Endodermal cell (in vitro differentiated cells): ENCODE measurements at regions not wholly inside any gene's neighbourhood (a gene's known extent, or its start where the extent isn't known, plus 50 kb on each side); places are given as distances from the start of the nearest gene placed in this dataset.

ENCODE experiments used
- DNase-seq: peaks from one replicate; pipeline ENCODE4 v3.0.0-alpha.2; 2017
- H3K27ac ChIP-seq: 2 replicates; pipeline ENCODE4 v1.5.1; 2013; ENCODE audit warnings: mild to moderate bottlenecking, low read depth, low read length, moderate library complexity
- H3K27me3 ChIP-seq: 2 replicates; pipeline ENCODE4 v1.6.1; 2013; ENCODE audit warnings: mild to moderate bottlenecking, low read length, moderate library complexity; ENCODE audit not compliant: insufficient read depth, control insufficient read depth, poor library complexity, severe bottlenecking
- H3K36me3 ChIP-seq: 2 replicates; pipeline ENCODE4 v1.7.0; 2013; ENCODE audit warnings: mild to moderate bottlenecking, low read length, moderate library complexity; ENCODE audit not compliant: control insufficient read depth, insufficient read depth
- H3K4me1 ChIP-seq: one replicate; pipeline ENCODE4 v1.7.0; 2013; ENCODE audit warnings: low read length; ENCODE audit not compliant: control insufficient read depth, insufficient read depth
- H3K4me3 ChIP-seq: 2 replicates; pipeline ENCODE4 v1.5.1; 2013; ENCODE audit warnings: mild to moderate bottlenecking, low read length, moderate library complexity
- H3K9ac ChIP-seq: 2 replicates; pipeline ENCODE4 v1.6.1; 2013; ENCODE audit warnings: mild to moderate bottlenecking, low read length, moderate library complexity; ENCODE audit not compliant: poor library complexity, severe bottlenecking; ENCODE audit errors: extremely low read depth
- H3K9me3 ChIP-seq: 2 replicates; pipeline ENCODE4 v1.6.1; 2013; ENCODE audit warnings: mild to moderate bottlenecking, low read length, moderate library complexity; ENCODE audit not compliant: control insufficient read depth
- H3K27ac Mint-ChIP-seq: 2 replicates; pipeline ENCODE4 v1.8.0; 2020; ENCODE audit warnings: mixed read lengths
- H3K27me3 Mint-ChIP-seq: 2 replicates; pipeline ENCODE4 v1.8.0; 2021; ENCODE audit warnings: mild to moderate bottlenecking, mixed read lengths; ENCODE audit not compliant: insufficient read depth
- H3K36me3 Mint-ChIP-seq: 2 replicates; pipeline ENCODE4 v1.8.0; 2020; ENCODE audit warnings: low read depth, mixed read lengths
- H3K4me1 Mint-ChIP-seq: 2 replicates; pipeline ENCODE4 v1.8.0; 2020; ENCODE audit warnings: mixed read lengths
- H3K4me3 Mint-ChIP-seq: 2 replicates; pipeline ENCODE4 v1.8.0; 2020; ENCODE audit warnings: mild to moderate bottlenecking, moderate library complexity, mixed read lengths
- H3K9me3 Mint-ChIP-seq: 2 replicates; pipeline ENCODE4 v1.8.0; 2020; ENCODE audit warnings: mild to moderate bottlenecking, mixed read lengths
- WGBS, 2 experiments: methylation state at CpG; one replicate each; pipeline versions ENCODE4 v1.1.5 to v1.1.7; 2013; ENCODE audit warnings: missing lambda C conversion rate in 2 of 2, mixed read lengths in 1 of 2; ENCODE audit not compliant: insufficient coverage in 1 of 2, insufficient read length in 1 of 2; 5-methylcytosine and 5-hydroxymethylcytosine counted together
- TF ChIP-seq, protein P1 (sequence below): fragments of 200-600 bp; sonication (generic); conservative IDR thresholded peaks from 2 replicates; pipeline ENCODE4 v1.5.0; 2021; ENCODE audit warnings: antibody characterized with exemption, mild to moderate bottlenecking

GRCh38 chr6:74248966-74249365 is 553.0 kb downstream of the CD109 start:
- no peak for DNase-seq
- Histone ChIP-seq H3K4me3 (no peak overlapping the region), H3K36me3 (no peaks in the 10 kb centered on the region), H3K27ac (no peak overlapping the region), H3K9ac (no peak overlapping the region), H3K4me1 (no peaks in the 10 kb centered on the region), H3K9me3 (peaks cover 4% of the 10 kb centered on the region), H3K27me3 (no peaks in the 10 kb centered on the region)
- TF ChIP-seq, protein P1, sequence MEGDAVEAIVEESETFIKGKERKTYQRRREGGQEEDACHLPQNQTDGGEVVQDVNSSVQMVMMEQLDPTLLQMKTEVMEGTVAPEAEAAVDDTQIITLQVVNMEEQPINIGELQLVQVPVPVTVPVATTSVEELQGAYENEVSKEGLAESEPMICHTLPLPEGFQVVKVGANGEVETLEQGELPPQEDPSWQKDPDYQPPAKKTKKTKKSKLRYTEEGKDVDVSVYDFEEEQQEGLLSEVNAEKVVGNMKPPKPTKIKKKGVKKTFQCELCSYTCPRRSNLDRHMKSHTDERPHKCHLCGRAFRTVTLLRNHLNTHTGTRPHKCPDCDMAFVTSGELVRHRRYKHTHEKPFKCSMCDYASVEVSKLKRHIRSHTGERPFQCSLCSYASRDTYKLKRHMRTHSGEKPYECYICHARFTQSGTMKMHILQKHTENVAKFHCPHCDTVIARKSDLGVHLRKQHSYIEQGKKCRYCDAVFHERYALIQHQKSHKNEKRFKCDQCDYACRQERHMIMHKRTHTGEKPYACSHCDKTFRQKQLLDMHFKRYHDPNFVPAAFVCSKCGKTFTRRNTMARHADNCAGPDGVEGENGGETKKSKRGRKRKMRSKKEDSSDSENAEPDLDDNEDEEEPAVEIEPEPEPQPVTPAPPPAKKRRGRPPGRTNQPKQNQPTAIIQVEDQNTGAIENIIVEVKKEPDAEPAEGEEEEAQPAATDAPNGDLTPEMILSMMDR: no peak
- no peaks in the 10 kb centered on the region for H3K36me3 Mint-ChIP-seq
- no peak overlapping the region for H3K4me3 Mint-ChIP-seq
- 83 to 92% methylated on average over 1 to 2 of the region's 2 CpGs for WGBS, 2 experiments
- H3K27me3 Mint-ChIP-seq: no peaks in the 10 kb centered on the region
- peaks cover 3% of the 10 kb centered on the region for H3K4me1 Mint-ChIP-seq
- peaks cover 8% of the 10 kb centered on the region for H3K9me3 Mint-ChIP-seq
- H3K27ac Mint-ChIP-seq: no peak overlapping the region

GRCh38 chr6:74222768-74223333 is 526.8 kb downstream of the CD109 start:
- no peak overlapping the region for H3K27ac Mint-ChIP-seq
- DNase-seq: peak; percentile 73
- 67 to 68% methylated on average over 4 to 12 of the region's 12 CpGs for WGBS, 2 experiments

GRCh38 chr6:74213995-74214394 is 518.0 kb downstream of the CD109 start:
- peaks cover 10% of the 10 kb centered on the region for H3K9me3 Mint-ChIP-seq
- TF ChIP-seq, protein P1: no peak
- Histone ChIP-seq H3K27me3 (no peaks in the 10 kb centered on the region), H3K9me3 (no peaks in the 10 kb centered on the region), H3K36me3 (no peaks in the 10 kb centered on the region), H3K4me3 (no peak overlapping the region), H3K27ac (no peak overlapping the region), H3K4me1 (no peaks in the 10 kb centered on the region), H3K9ac (no peak overlapping the region)
- WGBS, 2 experiments: 95% methylated on average over 2 of the region's 2 CpGs; no CpG with 5 or more reads in 1 of the 2 experiments
- peaks cover 2% of the 10 kb centered on the region for H3K27me3 Mint-ChIP-seq
- no peak overlapping the region for H3K27ac Mint-ChIP-seq
- no peak overlapping the region for H3K4me3 Mint-ChIP-seq
- no peak for DNase-seq
- no peaks in the 10 kb centered on the region for H3K4me1 Mint-ChIP-seq
- H3K36me3 Mint-ChIP-seq: no peaks in the 10 kb centered on the region

More at GRCh38 chr6:74222768-74223333, 526.8 kb downstream of the CD109 start:
- no peaks in the 10 kb centered on the region for H3K36me3 ChIP-seq
- no peaks in the 10 kb centered on the region for H3K4me1 Mint-ChIP-seq
- H3K4me3 Mint-ChIP-seq: no peak overlapping the region
- TF ChIP-seq, protein P1: peak; percentile 44
- peaks cover 4% of the 10 kb centered on the region for H3K9me3 Mint-ChIP-seq
- no peaks in the 10 kb centered on the region for H3K36me3 Mint-ChIP-seq
- H3K9me3 ChIP-seq: no peaks in the 10 kb centered on the region
- H3K27me3 ChIP-seq: no peaks in the 10 kb centered on the region
- no peak overlapping the region for H3K4me3 ChIP-seq
- H3K4me1 ChIP-seq: no peaks in the 10 kb centered on the region
- no peak overlapping the region for H3K27ac ChIP-seq
- H3K27me3 Mint-ChIP-seq: no peaks in the 10 kb centered on the region
- no peak overlapping the region for H3K9ac ChIP-seq
